Gastrocnemius medialis (tissue), 4 donors: ENCODE measurements at regions not wholly inside any gene's neighbourhood (a gene's known extent, or its start where the extent isn't known, plus 50 kb on each side); places are given as distances from the start of the nearest gene placed in this dataset.

Experiments used
- POLR2A ChIP-seq, 2 donors: fragments of 450-650 bp; IDR thresholded peaks; one replicate each; pipeline ENCODE4 v1.6.1; 2017; ENCODE audit warnings: antibody characterized with exemption in 2 of 2, mild to moderate bottlenecking in 2 of 2, moderate library complexity in 2 of 2
- TF ChIP-seq, protein P1 (sequence below), 5 experiments: fragments of 450-650 bp in 3 of 5; fragments of 200-600 bp in 2 of 5; sonication (generic) in 2 of 5; IDR thresholded peaks in 4 of 5; conservative IDR thresholded peaks in 1 of 5; 1 replicate in 4 of 5; 2 replicates in 1 of 5; pipeline ENCODE4 v1.5.1; 2016 to 2019; ENCODE audit warnings: antibody characterized with exemption in 5 of 5, mild to moderate bottlenecking in 3 of 5, moderate library complexity in 3 of 5

DNA sequence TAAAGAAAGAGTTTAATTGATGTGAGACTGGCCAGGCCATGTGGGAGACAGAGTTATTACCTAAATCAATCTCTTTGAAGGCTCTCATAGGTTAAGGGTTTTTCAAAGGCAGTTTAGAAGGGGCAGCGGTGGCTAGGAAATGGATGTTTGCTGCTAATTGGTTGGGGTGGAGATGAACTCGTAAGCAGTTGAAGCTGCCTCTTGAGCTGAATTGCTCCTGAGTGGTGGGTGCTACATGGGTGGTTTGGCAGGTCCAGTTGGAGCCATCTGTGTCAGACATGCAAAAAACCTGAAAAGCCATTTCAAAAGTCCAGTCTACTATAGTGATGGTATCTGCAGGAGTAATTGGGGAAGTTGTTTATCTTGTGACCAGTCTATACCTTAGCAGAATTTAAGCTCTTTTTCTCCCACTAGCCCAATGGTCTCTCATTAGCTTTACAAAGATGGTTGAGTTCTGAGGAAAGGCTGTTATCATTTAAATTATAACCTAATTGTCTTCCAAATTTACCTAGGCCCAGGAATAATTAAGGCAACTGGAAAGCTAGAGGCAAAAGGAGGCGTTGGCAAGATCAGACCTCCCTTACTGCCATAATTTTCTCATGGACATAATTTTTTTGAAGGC lies 762.4 kb upstream of the FRG1 start:
- no peak for TF ChIP-seq POLR2A (IDR thresholded peaks at IDR 0.05)
- TF ChIP-seq, protein P1, sequence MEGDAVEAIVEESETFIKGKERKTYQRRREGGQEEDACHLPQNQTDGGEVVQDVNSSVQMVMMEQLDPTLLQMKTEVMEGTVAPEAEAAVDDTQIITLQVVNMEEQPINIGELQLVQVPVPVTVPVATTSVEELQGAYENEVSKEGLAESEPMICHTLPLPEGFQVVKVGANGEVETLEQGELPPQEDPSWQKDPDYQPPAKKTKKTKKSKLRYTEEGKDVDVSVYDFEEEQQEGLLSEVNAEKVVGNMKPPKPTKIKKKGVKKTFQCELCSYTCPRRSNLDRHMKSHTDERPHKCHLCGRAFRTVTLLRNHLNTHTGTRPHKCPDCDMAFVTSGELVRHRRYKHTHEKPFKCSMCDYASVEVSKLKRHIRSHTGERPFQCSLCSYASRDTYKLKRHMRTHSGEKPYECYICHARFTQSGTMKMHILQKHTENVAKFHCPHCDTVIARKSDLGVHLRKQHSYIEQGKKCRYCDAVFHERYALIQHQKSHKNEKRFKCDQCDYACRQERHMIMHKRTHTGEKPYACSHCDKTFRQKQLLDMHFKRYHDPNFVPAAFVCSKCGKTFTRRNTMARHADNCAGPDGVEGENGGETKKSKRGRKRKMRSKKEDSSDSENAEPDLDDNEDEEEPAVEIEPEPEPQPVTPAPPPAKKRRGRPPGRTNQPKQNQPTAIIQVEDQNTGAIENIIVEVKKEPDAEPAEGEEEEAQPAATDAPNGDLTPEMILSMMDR (IDR thresholded peaks at IDR 0.05 in 4 of 5, conservative IDR thresholded peaks at IDR 0.05 in 1 of 5), result no peak
